Fibroblast of lung (primary cell): ENCODE measurements at regions not wholly inside any gene's neighbourhood (a gene's known extent, or its start where the extent isn't known, plus 50 kb on each side); places are given as distances from the start of the nearest gene placed in this dataset.

Experiments
- CTCF ChIP-seq, 2 donors: IDR thresholded peaks in 1 of 2; conservative IDR thresholded peaks in 1 of 2; 1 replicate in 1 of 2; 2 replicates in 1 of 2; pipeline ENCODE4 v1.5.1; 2011 to 2012; ENCODE audit warnings: low read length in 2 of 2, control low read depth in 1 of 2, inconsistent platforms in 1 of 2, low read depth in 1 of 2, mild to moderate bottlenecking in 1 of 2
- EZH2 ChIP-seq: IDR thresholded peaks from 2 replicates; pipeline ENCODE4 v1.5.1; 2012; ENCODE audit warnings: low read length, control low read depth, mild to moderate bottlenecking; ENCODE audit errors: missing control alignments

GRCh38 chr4:110851989-110852388 lies 229.1 kb upstream of the PITX2 start:
- TF ChIP-seq CTCF (conservative IDR thresholded peaks at IDR 0.05 in 1 of 2, IDR thresholded peaks at IDR 0.05 in 1 of 2; ENCODE audit: low read depth in 1 of 2, low read length in 2 of 2), result no peak
- TF ChIP-seq EZH2, result no peak
